Fibroblast of skin of abdomen (primary cell): ENCODE measurements at regions not wholly inside any gene's neighbourhood (a gene's known extent, or its start where the extent isn't known, plus 50 kb on each side); places are given as distances from the start of the nearest gene placed in this dataset.
A peak's percentile ranks its signal among the peaks of the same experiment; 100 is the strongest.

Source experiments
- DNase-seq: peaks from one replicate; pipeline ENCODE4 v3.0.0-alpha.2; 2013

GRCh38 chr16:54361246-54361645 lies 74.7 kb upstream of the IRX3 start:
- no peak for DNase-seq

DNA sequence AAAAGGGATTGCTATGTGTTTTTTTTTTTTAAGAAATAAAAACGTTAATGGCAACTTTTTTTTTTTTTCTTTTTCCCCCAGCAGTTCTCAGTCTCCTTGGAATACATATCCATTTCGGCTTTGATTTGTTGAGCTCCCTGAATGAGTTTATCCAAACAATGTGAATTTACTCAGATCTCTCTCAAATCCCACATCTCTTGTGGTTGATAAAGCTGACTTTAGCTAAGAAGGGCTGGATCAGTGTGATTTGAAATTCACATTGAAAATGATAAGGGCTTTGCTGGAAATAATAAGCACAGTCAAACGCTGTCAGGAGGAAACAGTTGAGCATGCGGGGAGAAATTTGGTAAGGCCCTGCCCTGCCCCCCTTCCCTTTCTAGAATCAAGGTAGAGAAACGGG lies 74.1 kb upstream of the IRX3 start:
- DNase-seq: no peak

DNA sequence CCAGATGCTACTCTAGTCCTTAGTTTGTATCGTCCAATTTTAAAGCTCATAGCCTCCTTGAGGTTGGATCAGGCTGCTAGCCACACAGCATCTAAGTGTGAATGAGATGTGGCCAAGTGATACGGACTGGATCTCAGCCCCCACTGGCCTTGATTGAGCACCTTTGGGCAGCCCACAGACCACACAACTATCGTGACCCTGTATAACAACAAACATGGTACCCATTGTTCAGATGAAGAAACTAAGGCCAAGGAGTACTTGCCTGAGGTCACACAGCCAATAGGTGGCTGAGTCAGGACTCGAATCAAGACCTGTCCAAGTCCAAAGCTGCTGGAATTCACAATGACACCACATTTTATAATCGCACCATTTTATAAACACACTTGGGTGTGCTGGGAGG lies 73.0 kb upstream of the IRX3 start:
- no peak for DNase-seq

DNA sequence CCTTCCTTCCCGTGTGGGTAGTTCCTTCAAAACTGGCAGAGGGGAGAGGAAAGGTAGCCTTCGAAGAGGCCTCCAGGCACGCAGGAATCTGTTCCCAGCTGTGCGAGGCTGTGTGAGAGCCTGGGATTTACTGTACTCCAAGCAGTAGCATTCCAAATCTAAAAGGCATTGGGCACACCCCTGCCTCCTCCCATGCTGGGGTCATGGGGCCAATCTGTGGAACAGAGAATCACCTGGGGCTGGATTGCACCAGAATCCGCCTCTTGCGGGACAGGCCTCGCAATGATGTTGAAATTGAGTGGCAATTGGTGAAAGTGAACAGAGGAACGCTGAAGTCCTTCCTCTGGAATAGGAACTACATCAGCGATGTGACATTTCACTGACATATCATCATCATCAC lies 72.5 kb upstream of the IRX3 start:
- DNase-seq: no peak

GRCh38 chr16:54356391-54356790 lies 69.8 kb upstream of the IRX3 start:
- DNase-seq: no peak

GRCh38 chr16:54355251-54355650 lies 68.7 kb upstream of the IRX3 start:
- peak; percentile 31 for DNase-seq

DNA sequence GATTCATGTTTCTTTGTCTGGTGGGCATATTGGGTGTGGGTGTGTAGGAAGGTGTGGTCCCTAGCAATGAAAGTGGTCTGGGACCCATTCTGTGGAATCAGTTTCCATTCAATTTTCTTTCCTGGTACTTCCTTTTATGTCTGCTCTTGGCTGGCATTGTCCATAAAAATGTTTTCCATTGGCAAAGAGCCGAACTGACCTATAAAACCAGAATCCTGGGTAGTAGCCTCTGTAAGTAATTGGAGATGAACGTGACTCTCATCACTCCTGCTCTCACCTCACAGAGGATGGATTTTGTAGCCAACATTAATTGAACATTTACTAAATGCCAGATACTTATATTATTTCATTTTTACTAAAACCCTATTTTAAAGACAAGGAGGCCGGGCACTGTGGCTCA lies 66.5 kb upstream of the IRX3 start:
- DNase-seq: no peak

DNA sequence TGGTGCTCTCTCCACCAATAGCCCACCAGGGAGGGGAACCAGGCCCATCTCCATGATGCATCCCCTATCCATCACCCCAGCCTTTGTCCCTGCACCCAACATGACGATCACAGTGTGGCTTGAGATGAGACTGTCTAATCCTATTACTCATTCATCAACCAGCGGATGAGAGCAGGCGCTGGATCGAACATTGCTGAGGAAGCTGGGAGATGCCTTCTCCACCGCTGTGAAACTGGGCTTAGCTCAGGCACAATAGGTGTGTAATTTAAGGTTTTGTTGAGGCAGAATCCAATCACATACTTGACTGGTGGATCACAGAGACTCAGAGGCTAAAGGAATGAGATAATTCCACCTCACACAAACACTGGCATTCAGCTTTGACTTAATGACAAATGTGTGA lies 64.6 kb upstream of the IRX3 start:
- DNase-seq: no peak

DNA sequence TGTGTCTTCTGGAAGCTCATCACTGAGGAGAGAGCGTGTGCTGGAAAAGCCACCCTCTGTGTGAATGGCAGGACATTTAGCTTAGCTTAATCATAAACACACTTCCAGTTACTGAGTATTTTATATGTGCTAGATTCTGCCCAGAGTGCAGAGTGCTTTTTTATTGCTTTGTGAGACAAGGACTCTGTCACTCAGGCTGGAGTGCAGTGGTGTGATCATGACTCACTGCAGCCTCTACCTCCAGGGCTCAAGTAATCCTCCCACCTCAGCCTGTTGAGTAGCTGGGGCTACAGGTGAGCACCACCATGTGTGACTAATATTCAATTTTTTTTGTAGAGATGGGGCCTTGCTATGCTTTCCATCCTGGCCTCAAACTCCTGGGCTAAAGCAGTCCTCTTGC lies 61.4 kb upstream of the IRX3 start:
- DNase-seq: peak; percentile 2

- DNase-seq: peak; percentile 82
Observed at GRCh38 chr16:54346041-54346440, 59.5 kb upstream of the IRX3 start.

DNA sequence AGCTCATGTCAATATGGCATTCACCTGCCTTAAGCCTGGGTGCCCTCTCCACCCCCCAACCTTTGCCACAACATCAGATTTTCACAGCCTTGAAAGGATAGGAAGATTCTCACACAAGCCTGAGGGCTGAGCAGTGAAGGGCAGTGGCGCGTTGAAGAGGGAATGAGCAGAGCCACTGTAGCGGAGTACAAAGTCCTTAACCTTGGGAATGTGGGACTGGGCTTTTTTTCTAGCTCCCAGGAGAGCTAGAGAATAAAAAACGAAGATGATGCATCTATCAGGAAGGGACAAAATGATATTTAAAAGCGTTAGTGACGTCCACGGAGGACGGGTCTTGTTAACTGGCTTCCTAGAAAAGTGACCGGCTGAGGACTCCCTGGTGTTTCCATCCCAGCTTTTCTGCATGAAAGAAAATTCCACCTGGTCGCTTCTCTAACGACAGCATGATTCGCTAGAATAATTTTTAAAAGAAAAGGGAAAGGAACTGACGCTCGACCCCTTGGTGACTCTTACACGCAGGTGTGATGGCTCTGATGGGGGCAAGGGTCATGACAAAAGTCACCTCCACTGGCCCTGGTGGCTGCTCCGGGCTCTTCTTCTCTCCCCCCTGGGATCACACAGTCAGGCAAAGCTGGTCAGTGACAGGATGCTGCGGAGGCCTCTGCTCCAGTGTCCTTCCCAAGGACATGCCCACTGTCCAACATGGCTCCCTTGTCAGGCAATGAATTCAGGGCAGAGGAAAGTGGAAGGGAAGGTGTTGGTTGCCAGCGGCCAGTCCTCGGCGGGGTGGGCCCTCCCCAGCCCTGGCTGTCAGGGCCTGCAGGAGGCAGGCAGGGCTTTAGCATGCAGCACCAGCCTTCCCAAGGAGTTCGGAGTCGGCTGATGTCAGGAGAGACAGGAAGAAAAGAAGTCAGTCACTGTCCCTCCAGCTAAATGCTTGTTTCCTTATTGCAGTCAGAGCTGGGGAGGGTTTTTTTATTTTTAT lies 58.4 kb upstream of the IRX3 start:
- no peak for DNase-seq

- peak; percentile 47 for DNase-seq
Observed at GRCh38 chr16:54342966-54343365, 56.4 kb upstream of the IRX3 start.

GRCh38 chr16:54341892-54342776 lies 55.5 kb upstream of the IRX3 start:
- DNase-seq: peak; percentile 33

DNA sequence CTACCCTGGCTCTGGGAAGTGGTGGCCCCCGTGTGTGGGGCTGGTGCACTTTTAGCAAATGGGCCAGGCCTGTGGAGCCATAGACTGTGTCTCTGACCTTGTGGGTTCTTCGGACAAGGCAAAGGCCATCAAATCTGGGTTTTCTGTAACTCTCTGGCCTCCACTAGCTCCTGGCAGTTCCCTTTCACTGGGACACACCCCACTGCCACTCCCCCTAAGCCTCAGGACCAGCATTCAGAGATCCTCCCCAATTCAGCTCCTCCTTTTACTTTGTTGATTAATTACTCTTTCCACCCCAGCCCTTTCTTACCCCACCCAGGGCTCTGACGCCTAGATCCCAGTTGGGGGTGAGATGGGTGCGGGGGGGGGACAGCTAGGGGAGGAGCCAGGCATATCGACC lies 53.9 kb upstream of the IRX3 start:
- DNase-seq: no peak

GRCh38 chr16:54336631-54337204 lies 50.1 kb upstream of the IRX3 start:
- no peak for DNase-seq
